HepG2 (cell line): ENCODE measurements at regions not wholly inside any gene's neighbourhood (a gene's known extent, or its start where the extent isn't known, plus 50 kb on each side); places are given as distances from the start of the nearest gene placed in this dataset.

Source experiments
- ELF1 ChIP-seq: sonication (generic); formaldehyde crosslinking; IDR thresholded peaks from 2 replicates; pipeline ENCODE4 v1.4.0; 2020; ENCODE audit warnings: missing genetic modification reagents
- IRF2 ChIP-seq: IDR thresholded peaks from 2 replicates; pipeline ENCODE4 v1.6.1; 2018; ENCODE audit warnings: missing genetic modification reagents, missing compliant biosample characterization
- KDM1A ChIP-seq: IDR thresholded peaks from 2 replicates; pipeline ENCODE4 v1.6.1; 2016; ENCODE audit warnings: missing compliant biosample characterization
- POLR2A ChIP-seq, 2 experiments: IDR thresholded peaks; 2 replicates each; pipeline ENCODE4 v1.6.1; 2011; ENCODE audit warnings: low read depth in 2 of 2, low read length in 2 of 2, mild to moderate bottlenecking in 1 of 2, moderate library complexity in 1 of 2; ENCODE audit not compliant: insufficient read depth in 1 of 2
- ZKSCAN1 ChIP-seq: fragments of 150-350 bp; IDR thresholded peaks from 2 replicates; pipeline ENCODE4 v1.6.1; 2014; ENCODE audit warnings: low read length
- ZNF367 ChIP-seq: sonication (generic); formaldehyde crosslinking; IDR thresholded peaks from 2 replicates; pipeline ENCODE4 v1.4.0; 2020; ENCODE audit warnings: missing genetic modification reagents, borderline replicate concordance
- ZNF609 ChIP-seq: sonication (generic); formaldehyde crosslinking; IDR thresholded peaks from 2 replicates; pipeline ENCODE4 v1.4.0; 2020; ENCODE audit warnings: mild to moderate bottlenecking, missing genetic modification reagents, borderline replicate concordance
- ZSCAN12 ChIP-seq: sonication (generic); formaldehyde crosslinking; IDR thresholded peaks from 2 replicates; pipeline ENCODE4 v1.9.0; 2021; ENCODE audit warnings: mild to moderate bottlenecking, missing genetic modification reagents

GRCh38 chr6:41477572-41477971, 68.6 kb upstream of the FOXP4 start:
- TF ChIP-seq POLR2A (IDR thresholded peaks at IDR 0.05; ENCODE audit: insufficient read depth in 1 of 2, low read depth in 2 of 2, low read length in 2 of 2) (no peak), ZKSCAN1 (no peak), ZSCAN12 (CRISPR knock-in tag) (no peak), IRF2 (CRISPR knock-in tag) (no peak), ZNF367 (CRISPR knock-in tag) (no peak), ZNF609 (CRISPR knock-in tag) (no peak), KDM1A (no peak), ELF1 (CRISPR knock-in tag) (no peak)
